Neural cell (in vitro differentiated cells): ENCODE measurements at regions not wholly inside any gene's neighbourhood (a gene's known extent, or its start where the extent isn't known, plus 50 kb on each side); places are given as distances from the start of the nearest gene placed in this dataset.

Experiments used
- H2AFZ ChIP-seq: fragments of 200-600, 300-800 bp; sonication (generic), shearing (Covaris generic); 2 replicates; pipeline ENCODE4 v1.6.0; 2014; ENCODE audit warnings: low read depth, mild to moderate bottlenecking, antibody characterized with exemption, low read length, moderate library complexity
- H3F3A ChIP-seq: fragments of 200-600 bp; shearing (Covaris generic); 2 replicates; pipeline ENCODE4 v1.6.1; 2016; ENCODE audit warnings: mild to moderate bottlenecking, moderate library complexity, mixed read lengths, antibody characterized with exemption, low read length; ENCODE audit not compliant: insufficient read depth, poor library complexity, severe bottlenecking
- H3K27ac ChIP-seq: fragments of 200-600, 300-800 bp; sonication (generic), shearing (Covaris generic); 2 replicates; pipeline ENCODE4 v1.5.1; 2014; ENCODE audit warnings: mild to moderate bottlenecking, low read length, moderate library complexity
- H3K27me3 ChIP-seq: fragments of 300-800, 200-600 bp; sonication (generic), shearing (Covaris generic); 2 replicates; pipeline ENCODE4 v1.6.0; 2014; ENCODE audit warnings: mild to moderate bottlenecking, low read depth, low read length, moderate library complexity; ENCODE audit not compliant: insufficient read depth
- H3K36me3 ChIP-seq: fragments of 300-800, 200-600 bp; sonication (generic), shearing (Covaris generic); 2 replicates; pipeline ENCODE4 v1.5.1; 2014; ENCODE audit warnings: mild to moderate bottlenecking, antibody characterized with exemption, low read length, moderate library complexity; ENCODE audit not compliant: insufficient read depth
- H3K4me2 ChIP-seq: fragments of 300-800, 200-600 bp; sonication (generic), shearing (Covaris generic); 2 replicates; pipeline ENCODE4 v1.6.0; 2014; ENCODE audit warnings: mild to moderate bottlenecking, low read length
- H3K4me3 ChIP-seq: fragments of 300-800, 200-600 bp; sonication (generic), shearing (Covaris generic); 2 replicates; pipeline ENCODE4 v1.5.1; 2014; ENCODE audit warnings: mild to moderate bottlenecking, low read length, moderate library complexity
- H3K79me2 ChIP-seq: fragments of 200-600 bp; shearing (Covaris generic); replicated peaks from 2 replicates; pipeline ENCODE4 v1.6.0; 2014; ENCODE audit warnings: mild to moderate bottlenecking, low read length, moderate library complexity; ENCODE audit not compliant: insufficient read depth
- H3K9ac ChIP-seq: fragments of 300-800, 200-600 bp; sonication (generic), shearing (Covaris generic); 2 replicates; pipeline ENCODE4 v1.6.1; 2016; ENCODE audit warnings: mild to moderate bottlenecking, low read length, mixed read lengths
- H3K9me2 ChIP-seq: fragments of 200-600 bp; shearing (Covaris generic); 2 replicates; pipeline ENCODE4 v1.6.1; 2016; ENCODE audit warnings: mild to moderate bottlenecking, low read length, mixed read lengths; ENCODE audit not compliant: insufficient read depth
- H3K9me3 ChIP-seq: fragments of 200-600, 300-800 bp; sonication (generic), shearing (Covaris generic); 2 replicates; pipeline ENCODE4 v1.6.1; 2016; ENCODE audit warnings: mild to moderate bottlenecking, mixed run types, low read length, moderate library complexity, mixed read lengths
- H4K20me1 ChIP-seq: fragments of 200-600 bp; shearing (Covaris generic); 2 replicates; pipeline ENCODE4 v1.6.1; 2016; ENCODE audit warnings: mild to moderate bottlenecking, mixed run types; ENCODE audit not compliant: insufficient read depth
- CTCF ChIP-seq: fragments of 450-650 bp; IDR thresholded peaks from 2 replicates; pipeline ENCODE4 v1.5.1; 2014; ENCODE audit warnings: antibody characterized with exemption, mild to moderate bottlenecking, moderate library complexity; ENCODE audit not compliant: poor library complexity, severe bottlenecking
- EP300 ChIP-seq: fragments of 450-650 bp; conservative IDR thresholded peaks from 2 replicates; pipeline ENCODE4 v1.6.1; 2014; ENCODE audit warnings: antibody characterized with exemption, mild to moderate bottlenecking, moderate library complexity; ENCODE audit not compliant: poor library complexity, severe bottlenecking
- EZH2 ChIP-seq: fragments of 200-600, 300-800 bp; shearing (Covaris generic), sonication (generic); IDR thresholded peaks from 2 replicates; pipeline ENCODE4 v1.6.1; 2014; ENCODE audit warnings: antibody characterized with exemption, low read length, borderline replicate concordance, mild to moderate bottlenecking; ENCODE audit not compliant: insufficient read depth, poor library complexity, severe bottlenecking
- MXI1 ChIP-seq: fragments of 450-650 bp; conservative IDR thresholded peaks from 2 replicates; pipeline ENCODE4 v1.6.1; 2014; ENCODE audit warnings: antibody characterized with exemption, mild to moderate bottlenecking; ENCODE audit not compliant: poor library complexity, severe bottlenecking
- POLR2AphosphoS5 ChIP-seq: IDR thresholded peaks from 2 replicates; pipeline ENCODE4 v1.6.1; 2012
- RAD21 ChIP-seq: fragments of 450-650 bp; conservative IDR thresholded peaks from 2 replicates; pipeline ENCODE4 v1.6.1; 2014; ENCODE audit warnings: antibody characterized with exemption, mild to moderate bottlenecking, moderate library complexity
- REST ChIP-seq: IDR thresholded peaks from 2 replicates; pipeline ENCODE4 v1.6.1; 2012; ENCODE audit warnings: borderline replicate concordance
- SMC3 ChIP-seq: fragments of 450-650 bp; conservative IDR thresholded peaks from 2 replicates; pipeline ENCODE4 v1.6.1; 2014; ENCODE audit warnings: antibody characterized with exemption, mild to moderate bottlenecking, moderate library complexity; ENCODE audit not compliant: poor library complexity
- TAF1 ChIP-seq: IDR thresholded peaks from 2 replicates; pipeline ENCODE4 v1.6.1; 2012; ENCODE audit warnings: low read depth

GRCh38 chr3:53944028-53944427 is 52.4 kb upstream of the SELENOK start:
- Histone ChIP-seq H3K27me3 (no peaks in the 10 kb centered on the region), H2AFZ (no peak overlapping the region)

GRCh38 chr3:53941950-53942349 is 50.3 kb upstream of the SELENOK start:
- Histone ChIP-seq H3K79me2 (no peaks in the 10 kb centered on the region), H3F3A (no peaks in the 10 kb centered on the region), H3K4me3 (no peak overlapping the region), H3K9me2 (no peaks in the 10 kb centered on the region), H3K9me3 (no peaks in the 10 kb centered on the region), H3K9ac (no peak overlapping the region), H3K36me3 (no peaks in the 10 kb centered on the region), H3K27me3 (no peaks in the 10 kb centered on the region), H3K4me2 (no peak overlapping the region), H3K27ac (no peak overlapping the region), H4K20me1 (no peaks in the 10 kb centered on the region), H2AFZ (no peak overlapping the region)
- TF ChIP-seq EZH2, result no peak
- TF ChIP-seq REST, result no peak
- peak; percentile 70 for TF ChIP-seq CTCF
- peak; percentile 73 for TF ChIP-seq SMC3
- no peak for TF ChIP-seq TAF1
- TF ChIP-seq EP300, result no peak

More at GRCh38 chr3:53944028-53944427, 52.4 kb upstream of the SELENOK start:
- Histone ChIP-seq H3K9ac (no peak overlapping the region), H3K4me2 (no peak overlapping the region), H3K79me2 (no peaks in the 10 kb centered on the region), H3K27ac (no peak overlapping the region), H4K20me1 (no peaks in the 10 kb centered on the region), H3F3A (no peaks in the 10 kb centered on the region), H3K9me2 (no peaks in the 10 kb centered on the region), H3K36me3 (no peaks in the 10 kb centered on the region), H3K4me3 (no peak overlapping the region), H3K9me3 (no peaks in the 10 kb centered on the region)
- TF ChIP-seq EP300, result no peak
- TF ChIP-seq RAD21, result no peak
- no peak for TF ChIP-seq POLR2AphosphoS5
- no peak for TF ChIP-seq CTCF
- no peak for TF ChIP-seq TAF1
- TF ChIP-seq SMC3, result no peak
- no peak for TF ChIP-seq MXI1
- TF ChIP-seq REST, result no peak
- TF ChIP-seq EZH2, result no peak
